Adipocyte (in vitro differentiated cells): ENCODE measurements at regions not wholly inside any gene's neighbourhood (a gene's known extent, or its start where the extent isn't known, plus 50 kb on each side); places are given as distances from the start of the nearest gene placed in this dataset.
A peak's percentile ranks its signal among the peaks of the same experiment; 100 is the strongest.
"Not testable (repeated sequence)": the region's sequence is repeated elsewhere in the genome, so short reads cannot be mapped to it uniquely, and the experiment has no call there.

ENCODE experiments used
- DNase-seq: peaks from one replicate; pipeline ENCODE4 v3.0.0-alpha.2; 2015; ENCODE audit warnings: low read depth
- H3K27me3 ChIP-seq: replicated peaks from 2 replicates; pipeline ENCODE4 v1.7.0; 2013; ENCODE audit warnings: mild to moderate bottlenecking, low read length, moderate library complexity; ENCODE audit not compliant: control insufficient read depth, insufficient read depth
- H3K36me3 ChIP-seq: 2 replicates; pipeline ENCODE4 v1.7.0; 2013; ENCODE audit warnings: low read length, mild to moderate bottlenecking, moderate library complexity; ENCODE audit not compliant: control insufficient read depth, insufficient read depth, severe bottlenecking
- H3K4me1 ChIP-seq: 2 replicates; pipeline ENCODE4 v1.7.0; 2013; ENCODE audit warnings: mild to moderate bottlenecking, low read length, moderate library complexity; ENCODE audit not compliant: control insufficient read depth, insufficient read depth
- H3K4me3 ChIP-seq: 2 replicates; pipeline ENCODE4 v1.7.0; 2013; ENCODE audit warnings: mild to moderate bottlenecking, low read length, moderate library complexity
- H3K9ac ChIP-seq: 2 replicates; pipeline ENCODE4 v1.7.0; 2013; ENCODE audit warnings: mild to moderate bottlenecking, low read length, moderate library complexity
- H3K9me3 ChIP-seq: 2 replicates; pipeline ENCODE4 v1.7.0; 2013; ENCODE audit warnings: mild to moderate bottlenecking, low read length, moderate library complexity; ENCODE audit not compliant: control insufficient read depth

GRCh38 chr11:93054881-93055280 is 85.4 kb downstream of the MTNR1B start:
- peak; percentile 88 for DNase-seq
- Histone ChIP-seq H3K9ac (peak overlapping the region; percentile 52), H3K4me3 (no peak overlapping the region), H3K36me3 (no peaks in the 10 kb centered on the region), H3K9me3 (no peaks in the 10 kb centered on the region), H3K27me3 (no peaks in the 10 kb centered on the region), H3K4me1 (peaks cover 47% of the 10 kb centered on the region)

DNA sequence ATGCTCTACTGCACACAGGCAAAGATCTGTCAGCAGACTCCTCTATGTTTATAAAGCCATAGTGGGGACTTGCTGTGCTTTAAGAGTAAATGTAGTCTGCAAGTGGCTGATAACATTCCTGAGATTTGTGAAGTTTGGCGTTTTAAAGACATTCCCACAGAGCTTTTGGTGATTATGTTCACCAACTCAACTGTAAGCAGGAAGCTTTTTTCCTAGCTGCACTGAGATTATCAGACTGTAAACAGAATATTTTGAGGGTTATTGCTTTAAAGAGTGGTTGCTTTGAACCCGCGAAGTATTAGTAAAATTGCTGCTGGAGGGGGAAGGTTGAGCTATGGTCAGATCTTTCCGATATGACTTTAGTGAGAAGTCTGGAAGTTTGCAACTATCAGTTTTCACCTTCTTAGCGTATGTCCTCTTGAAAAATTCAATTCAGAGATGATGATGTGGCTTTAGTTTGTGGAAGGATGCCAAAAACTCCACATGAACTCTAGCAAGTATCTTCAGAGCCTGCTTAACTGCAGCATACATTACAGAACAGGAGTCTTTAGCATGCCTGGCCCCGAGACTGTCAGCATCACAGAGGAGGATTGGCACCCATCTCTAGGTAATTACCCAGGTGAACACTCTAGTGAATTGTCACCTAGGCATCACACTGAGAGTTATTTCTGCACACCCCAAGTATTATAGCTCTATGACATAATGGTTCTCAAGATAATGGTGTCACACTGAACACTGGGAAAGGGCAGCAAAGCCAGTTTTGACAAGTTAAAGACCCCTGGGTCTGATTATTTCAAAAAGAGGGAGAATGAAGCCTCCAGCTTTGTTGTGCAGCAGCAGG is 89.9 kb downstream of the MTNR1B start:
- H3K27me3 ChIP-seq = no peaks in the 10 kb centered on the region
- peaks cover 29% of the 10 kb centered on the region for H3K4me1 ChIP-seq
- H3K36me3 ChIP-seq = no peaks in the 10 kb centered on the region
- H3K4me3 ChIP-seq = no peak overlapping the region
- no peak overlapping the region for H3K9ac ChIP-seq
- H3K9me3 ChIP-seq = no peaks in the 10 kb centered on the region
- peak; percentile 73 for DNase-seq

GRCh38 chr11:93063086-93063485 is 93.6 kb downstream of the MTNR1B start:
- Histone ChIP-seq H3K9me3 (no peaks in the 10 kb centered on the region), H3K36me3 (no peaks in the 10 kb centered on the region), H3K4me3 (no peak overlapping the region), H3K4me1 (peaks cover 12% of the 10 kb centered on the region), H3K9ac (no peak overlapping the region), H3K27me3 (no peaks in the 10 kb centered on the region)
- DNase-seq = no peak

- H3K27me3 ChIP-seq, H3K4me3 ChIP-seq, H3K9me3 ChIP-seq, H3K4me1 ChIP-seq, H3K9ac ChIP-seq, H3K36me3 ChIP-seq, DNase-seq: not testable (repeated sequence)
Observed at GRCh38 chr11:93065074-93065674, 95.7 kb downstream of the MTNR1B start.

DNA sequence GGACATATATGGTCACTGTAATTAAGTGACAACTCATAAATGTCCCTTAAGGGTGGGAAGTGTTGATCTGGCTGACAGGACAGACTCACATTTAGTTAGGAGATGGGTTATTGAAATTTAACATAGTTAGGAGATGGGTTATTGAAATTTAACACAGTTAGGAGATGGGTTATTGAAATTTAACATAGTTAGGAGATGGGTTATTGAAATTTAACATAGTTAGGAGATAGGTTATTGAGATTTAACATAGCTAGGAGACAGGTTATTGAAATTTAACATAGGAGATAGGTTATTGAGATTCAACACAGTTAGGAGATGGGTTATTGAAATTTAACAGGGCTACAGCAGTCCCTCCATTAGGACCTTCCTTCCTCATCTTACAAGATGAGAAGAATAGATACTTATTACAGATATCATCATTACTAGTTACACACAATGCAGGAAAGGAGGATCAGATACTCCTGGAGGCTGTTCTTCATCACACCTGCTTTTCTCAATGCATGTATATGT is 98.5 kb downstream of the MTNR1B start:
- Histone ChIP-seq H3K4me3 (no peak overlapping the region), H3K9me3 (no peaks in the 10 kb centered on the region), H3K36me3 (no peaks in the 10 kb centered on the region), H3K27me3 (no peaks in the 10 kb centered on the region), H3K4me1 (peaks cover 5% of the 10 kb centered on the region), H3K9ac (no peak overlapping the region)
- no peak for DNase-seq

DNA sequence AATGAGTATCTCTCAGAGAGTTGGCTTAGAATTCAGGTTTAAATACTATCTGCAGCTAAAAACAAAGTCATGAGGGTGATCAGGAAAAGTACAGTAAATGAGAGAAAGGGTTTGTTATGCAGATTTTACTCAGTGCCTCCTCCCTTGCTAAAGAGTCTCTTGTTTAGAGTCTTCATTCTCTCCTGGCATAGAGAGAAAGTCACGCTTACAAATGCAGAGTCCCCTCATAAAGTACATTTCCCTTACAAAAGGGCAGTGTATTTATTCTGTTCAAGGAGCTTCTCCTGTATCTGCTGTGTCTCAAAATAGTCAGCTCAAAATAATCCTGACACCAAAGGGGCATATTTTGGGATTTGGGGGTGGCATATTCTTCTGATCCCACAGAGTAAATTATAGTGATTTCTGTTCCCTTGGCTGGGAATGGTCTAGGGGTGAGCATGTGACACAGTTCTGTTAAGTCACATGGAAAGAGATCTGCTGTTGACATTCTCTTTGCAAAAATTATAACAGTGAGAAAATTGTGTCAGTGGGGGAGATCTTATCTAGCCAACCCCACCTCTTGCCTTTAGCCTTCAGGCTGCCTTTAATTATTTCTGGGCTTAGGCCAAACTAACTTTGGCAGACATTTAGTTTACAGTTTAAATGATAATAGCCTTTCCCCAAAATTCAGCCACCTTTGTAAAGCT is 102.9 kb downstream of the MTNR1B start:
- no peak for DNase-seq
- H3K9me3 ChIP-seq = no peaks in the 10 kb centered on the region
- H3K4me1 ChIP-seq = no peaks in the 10 kb centered on the region
- H3K27me3 ChIP-seq = no peaks in the 10 kb centered on the region
- no peak overlapping the region for H3K9ac ChIP-seq
- H3K4me3 ChIP-seq = no peak overlapping the region
- H3K36me3 ChIP-seq = no peaks in the 10 kb centered on the region

- H3K9ac ChIP-seq = no peak overlapping the region
- DNase-seq = no peak
- H3K27me3 ChIP-seq = no peaks in the 10 kb centered on the region
- no peaks in the 10 kb centered on the region for H3K36me3 ChIP-seq
- H3K4me3 ChIP-seq = no peak overlapping the region
- H3K9me3 ChIP-seq = no peaks in the 10 kb centered on the region
- H3K4me1 ChIP-seq = no peaks in the 10 kb centered on the region
Observed at GRCh38 chr11:93073026-93073425, 103.6 kb downstream of the MTNR1B start.

DNA sequence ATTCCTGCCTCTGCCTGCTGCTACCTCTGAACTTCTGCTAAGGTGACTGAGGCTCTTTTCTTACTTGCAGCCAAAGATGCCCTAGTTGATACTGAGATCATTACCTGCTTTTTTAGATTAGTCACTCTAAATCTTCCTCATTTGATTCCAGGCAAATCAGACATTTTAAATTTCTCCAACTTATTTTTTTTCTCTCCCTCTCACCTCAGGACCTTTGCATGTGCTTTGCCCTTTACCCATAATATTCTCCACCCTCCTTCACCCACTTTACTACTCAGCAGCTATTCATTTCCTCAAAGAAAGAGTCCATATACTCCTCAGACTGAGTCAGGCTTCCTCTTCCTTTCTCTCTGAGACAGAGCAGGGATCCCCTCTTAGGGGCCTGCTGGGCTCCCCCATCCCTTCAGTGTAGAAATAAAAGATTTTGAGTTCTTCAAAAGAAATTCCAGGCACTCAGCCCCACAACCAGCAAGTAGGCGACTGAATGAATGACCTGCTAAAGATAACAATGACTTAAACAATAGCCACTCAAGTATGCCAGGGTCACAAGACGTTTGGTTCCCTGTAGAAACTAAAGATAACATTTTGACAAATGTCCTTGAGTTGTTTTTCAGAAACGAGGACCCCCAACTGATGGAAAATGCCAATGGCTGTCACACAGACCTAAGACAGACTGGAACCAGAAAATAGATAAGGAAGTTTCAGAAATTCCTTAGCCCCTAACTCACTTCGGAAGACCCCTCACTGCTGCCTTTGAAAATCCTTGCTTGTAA is 104.2 kb downstream of the MTNR1B start:
- no peaks in the 10 kb centered on the region for H3K9me3 ChIP-seq
- H3K4me3 ChIP-seq = no peak overlapping the region
- H3K4me1 ChIP-seq = no peaks in the 10 kb centered on the region
- no peak for DNase-seq
- H3K36me3 ChIP-seq = no peaks in the 10 kb centered on the region
- no peaks in the 10 kb centered on the region for H3K27me3 ChIP-seq
- H3K9ac ChIP-seq = no peak overlapping the region

- DNase-seq = no peak
- Histone ChIP-seq H3K4me1 (no peaks in the 10 kb centered on the region), H3K9me3 (no peaks in the 10 kb centered on the region), H3K4me3 (no peak overlapping the region), H3K9ac (no peak overlapping the region), H3K36me3 (no peaks in the 10 kb centered on the region), H3K27me3 (no peaks in the 10 kb centered on the region)
Observed at GRCh38 chr11:93074352-93074751, 104.9 kb downstream of the MTNR1B start.

GRCh38 chr11:93075782-93076181 is 106.3 kb downstream of the MTNR1B start:
- H3K36me3 ChIP-seq = no peaks in the 10 kb centered on the region
- H3K4me3 ChIP-seq = no peak overlapping the region
- no peaks in the 10 kb centered on the region for H3K9me3 ChIP-seq
- DNase-seq = no peak
- H3K27me3 ChIP-seq = no peaks in the 10 kb centered on the region
- H3K4me1 ChIP-seq = no peaks in the 10 kb centered on the region
- H3K9ac ChIP-seq = no peak overlapping the region
